GM19468 (cell line): ENCODE measurements at regions not wholly inside any gene's neighbourhood (a gene's known extent, or its start where the extent isn't known, plus 50 kb on each side); places are given as distances from the start of the nearest gene placed in this dataset.
"Not testable (repeated sequence)": the region's sequence is repeated elsewhere in the genome, so short reads cannot be mapped to it uniquely, and the experiment has no call there.

ENCODE experiments used
- ATAC-seq: cut with Tn5 transposase; IDR thresholded peaks from one replicate; pipeline ENCODE4 v1.9.1; 2021; ENCODE audit warnings: mild to moderate bottlenecking, moderate library complexity, moderate number of reproducible peaks; ENCODE audit not compliant: unreplicated experiment; ENCODE audit errors: extremely low read depth

DNA sequence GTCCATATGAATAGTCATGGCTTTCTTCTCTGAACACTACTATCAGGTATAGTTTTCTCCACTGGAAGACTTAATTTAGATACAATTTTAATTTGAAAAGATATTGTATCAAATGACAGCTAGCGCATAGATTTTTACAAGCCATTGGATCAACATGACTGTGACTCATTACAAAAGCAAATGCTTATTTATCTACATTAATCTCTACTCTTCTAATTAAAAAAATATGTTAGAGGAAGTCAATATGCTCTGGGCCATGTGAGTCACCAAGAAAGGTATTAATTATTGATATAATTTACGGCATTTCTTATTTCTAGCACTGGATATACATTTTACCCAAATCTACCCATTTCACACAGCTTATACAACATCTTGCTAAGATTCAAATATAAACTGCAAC is 800.3 kb upstream of the GBE1 start:
- ATAC-seq, result no peak

DNA sequence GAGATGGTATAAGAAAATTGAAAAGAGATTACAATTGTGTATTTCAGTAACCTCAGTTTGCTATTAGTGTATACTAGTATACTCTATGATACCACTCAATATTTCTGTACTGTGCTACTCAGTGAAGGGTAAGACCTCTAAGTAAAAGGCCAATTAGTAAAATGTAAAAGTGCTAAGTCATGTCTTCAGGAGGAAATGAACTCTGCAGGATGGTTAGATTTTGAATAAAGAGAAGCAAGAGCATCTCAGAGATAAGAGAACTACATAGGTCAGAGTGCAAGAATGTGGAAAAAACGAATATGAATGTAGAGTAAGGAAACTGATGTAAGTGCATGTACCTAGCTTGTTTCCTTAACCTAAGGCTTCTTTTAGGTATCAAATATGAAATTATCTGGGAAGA is 796.6 kb upstream of the GBE1 start:
- no peak for ATAC-seq

DNA sequence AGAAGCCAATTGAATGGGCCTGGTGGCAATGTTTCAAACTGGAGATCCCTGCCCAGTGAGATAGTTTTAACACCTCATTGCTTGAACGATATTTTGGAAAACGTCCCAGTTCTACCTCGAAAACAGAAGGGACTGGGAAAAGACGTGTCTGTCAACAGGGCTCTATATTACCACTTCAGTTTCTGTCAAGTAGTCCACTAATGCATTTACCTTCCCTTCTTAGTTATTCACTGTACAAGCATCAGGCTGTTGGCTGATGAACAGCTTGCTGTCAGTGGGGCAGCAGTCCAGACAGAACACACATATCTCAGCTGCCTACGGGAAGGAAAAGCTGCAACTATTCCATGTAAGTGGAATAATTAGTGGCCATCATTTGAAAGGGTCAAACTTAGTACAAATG is 794.7 kb upstream of the GBE1 start:
- no peak for ATAC-seq

DNA sequence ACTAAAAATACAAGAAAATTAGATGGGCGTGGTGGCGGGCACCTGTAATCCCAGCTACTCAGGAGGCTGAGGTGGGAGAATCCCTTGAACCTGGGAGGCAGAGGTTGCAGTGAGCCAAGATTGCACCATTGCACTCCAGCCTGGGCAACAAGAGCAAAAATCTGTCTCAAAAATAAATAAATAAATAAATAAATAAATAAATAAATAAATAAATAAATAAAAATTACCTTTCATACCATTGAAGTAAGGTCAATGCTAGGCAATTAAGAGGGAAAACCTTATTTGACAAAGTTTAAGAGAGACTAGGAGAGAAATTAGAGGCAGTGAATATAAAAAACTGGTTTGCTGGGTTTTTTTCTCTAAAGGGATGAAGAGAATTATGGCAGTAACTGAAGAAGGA is 781.1 kb upstream of the GBE1 start:
- not testable (repeated sequence) for ATAC-seq

DNA sequence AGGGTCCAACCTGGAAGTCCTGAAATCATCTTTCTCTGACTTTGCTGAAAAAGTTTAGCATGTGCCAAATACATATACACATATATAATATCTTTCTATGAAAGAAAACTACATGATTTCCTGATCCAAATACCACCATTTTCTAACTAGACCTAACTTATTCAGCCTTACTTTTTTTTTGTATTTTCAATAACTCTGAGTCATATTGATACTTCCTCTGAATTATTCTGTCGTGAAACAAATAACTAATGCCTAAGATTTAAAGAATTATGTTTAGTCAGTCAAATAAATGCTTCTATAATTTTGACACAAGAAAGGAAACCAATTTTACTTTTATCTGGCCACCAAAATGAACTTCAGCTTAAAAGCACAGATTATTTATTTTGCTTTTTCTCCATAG is 760.2 kb upstream of the GBE1 start:
- no peak for ATAC-seq

DNA sequence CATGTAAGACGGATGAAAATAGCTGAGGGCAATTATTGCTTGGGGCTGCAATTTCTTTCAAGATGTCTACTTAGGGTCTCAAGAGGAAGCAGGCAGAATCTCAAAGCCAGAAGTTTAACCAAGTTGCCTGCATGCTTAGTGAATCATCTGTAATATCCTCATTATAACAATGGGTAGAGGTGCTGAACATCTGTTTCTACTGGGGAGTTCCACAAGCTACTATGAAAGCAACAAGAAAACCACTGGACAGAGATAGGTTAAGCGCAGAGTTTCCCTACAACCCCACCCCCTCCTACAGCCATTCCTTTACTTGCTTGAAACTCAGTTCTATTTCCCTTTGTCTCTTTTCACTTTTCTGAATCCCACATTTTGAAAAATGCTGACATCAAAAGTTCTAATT is 759.4 kb upstream of the GBE1 start:
- ATAC-seq, result no peak

DNA sequence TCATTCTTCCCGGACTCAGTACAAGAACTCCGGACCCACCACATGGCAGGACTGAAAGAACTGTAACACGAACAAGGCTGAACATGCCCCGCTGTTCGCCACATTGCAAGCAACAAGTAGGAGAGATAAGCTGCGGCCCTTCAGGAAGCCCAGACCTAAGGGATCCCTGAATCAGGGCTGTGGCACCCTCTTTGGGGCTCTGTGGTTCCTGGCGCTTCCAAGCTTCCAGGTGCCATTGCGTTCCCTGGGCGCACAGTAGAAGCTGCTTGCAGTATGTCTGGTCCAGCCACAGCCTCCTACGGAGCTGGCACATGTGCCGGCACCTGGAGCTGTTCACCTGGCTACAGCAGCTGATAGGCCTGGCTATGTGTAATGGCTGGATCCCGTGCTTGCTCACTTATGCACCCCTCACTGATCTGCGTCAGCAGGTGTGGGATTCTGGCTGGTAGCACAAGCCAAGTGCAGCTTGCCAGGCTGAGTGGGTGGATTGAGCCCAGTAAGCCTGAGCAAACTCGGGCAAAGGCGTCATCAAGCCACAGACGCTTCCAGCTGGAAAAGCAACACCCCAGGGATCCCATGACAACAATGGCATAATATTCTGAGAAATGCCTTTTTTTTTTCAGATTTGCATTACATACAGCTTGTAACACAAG is 748.6 kb upstream of the GBE1 start:
- no peak for ATAC-seq

DNA sequence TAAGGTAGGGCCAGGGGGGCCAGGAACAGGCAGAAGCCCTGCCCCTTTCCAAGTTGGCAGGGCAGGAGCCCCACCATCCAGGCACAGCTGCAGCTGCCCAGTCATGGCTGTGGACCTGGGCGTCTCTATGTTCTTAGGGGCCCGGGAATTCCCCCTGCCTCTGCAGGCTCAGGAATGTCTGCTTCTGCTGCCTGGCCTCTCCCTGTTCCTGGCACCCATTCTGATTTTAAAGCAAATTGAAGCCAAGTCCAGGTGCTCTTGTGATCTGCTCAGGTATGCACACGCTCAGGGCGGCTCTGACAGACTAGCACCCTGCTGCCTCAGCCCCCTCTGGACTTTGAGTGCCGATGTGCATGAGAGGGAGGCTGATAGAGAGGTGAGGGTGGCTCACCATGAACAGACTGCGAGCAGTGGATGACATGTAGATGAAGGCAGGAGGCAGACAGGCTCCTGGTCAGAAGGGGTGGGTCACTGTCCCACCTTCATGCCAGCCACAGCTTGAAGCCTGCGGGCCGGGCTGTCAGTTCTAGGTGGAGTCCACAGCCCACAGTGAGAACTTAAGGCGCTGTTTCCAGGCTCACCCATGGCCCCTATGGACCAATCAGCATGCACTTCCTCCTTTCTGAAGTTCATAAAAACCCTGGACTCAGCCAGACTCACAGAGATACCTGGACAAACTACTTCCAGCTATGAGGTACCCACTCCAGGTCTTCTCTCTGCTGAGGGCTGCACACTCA is 747.8 kb upstream of the GBE1 start:
- no peak for ATAC-seq

DNA sequence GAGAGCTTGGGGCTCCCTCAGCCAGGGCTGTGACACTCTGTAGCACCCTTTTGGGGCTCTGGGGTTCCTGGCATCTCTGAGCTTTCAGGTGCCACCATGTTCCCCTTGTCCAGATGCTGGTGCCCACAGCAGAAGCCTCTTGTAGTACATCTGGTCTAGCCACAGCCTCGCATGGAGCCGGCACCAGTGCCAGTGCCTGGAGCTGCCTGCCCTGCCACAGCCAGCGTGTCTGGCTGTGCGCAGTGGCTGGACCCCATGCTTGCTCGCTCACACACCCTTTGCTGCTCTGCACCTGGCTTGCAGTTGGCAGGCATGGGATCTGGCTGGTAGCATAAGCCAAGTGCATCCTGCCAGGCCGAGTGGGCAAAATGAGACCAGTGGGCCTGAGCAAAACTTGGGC is 744.8 kb upstream of the GBE1 start:
- ATAC-seq, result no peak

DNA sequence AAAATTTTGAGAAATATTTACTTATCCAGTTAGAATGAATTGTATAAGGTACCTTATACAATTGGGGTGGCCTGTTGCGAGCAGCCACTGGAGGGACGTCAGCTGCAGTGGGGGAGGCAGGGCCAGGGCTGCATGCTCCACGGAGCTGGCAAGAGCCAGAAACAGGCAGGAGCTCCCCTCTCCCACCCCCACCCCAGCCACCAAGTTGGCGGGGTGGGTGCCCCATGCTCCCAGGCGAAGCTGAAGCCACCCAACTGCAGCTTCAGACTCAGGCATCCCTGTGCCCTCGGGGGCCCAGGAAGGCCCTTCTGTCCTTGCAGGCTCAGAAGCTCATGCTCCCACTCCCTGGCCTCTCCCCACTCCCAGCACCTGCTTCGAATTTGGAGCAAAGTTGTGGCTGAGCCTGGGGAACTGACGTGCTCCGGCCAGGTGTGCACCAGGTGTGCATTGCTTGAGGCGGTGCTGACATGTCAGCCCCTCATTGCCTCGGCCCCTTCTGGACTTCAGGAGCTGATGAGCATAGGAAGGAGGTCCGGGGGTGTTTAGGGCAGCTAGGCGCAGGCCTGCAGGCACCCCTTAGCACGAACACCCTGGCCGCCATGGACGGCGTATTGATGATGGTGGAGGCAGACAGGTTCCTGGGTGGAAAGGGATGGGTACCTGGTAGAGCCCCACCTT is 743.8 kb upstream of the GBE1 start:
- no peak for ATAC-seq

DNA sequence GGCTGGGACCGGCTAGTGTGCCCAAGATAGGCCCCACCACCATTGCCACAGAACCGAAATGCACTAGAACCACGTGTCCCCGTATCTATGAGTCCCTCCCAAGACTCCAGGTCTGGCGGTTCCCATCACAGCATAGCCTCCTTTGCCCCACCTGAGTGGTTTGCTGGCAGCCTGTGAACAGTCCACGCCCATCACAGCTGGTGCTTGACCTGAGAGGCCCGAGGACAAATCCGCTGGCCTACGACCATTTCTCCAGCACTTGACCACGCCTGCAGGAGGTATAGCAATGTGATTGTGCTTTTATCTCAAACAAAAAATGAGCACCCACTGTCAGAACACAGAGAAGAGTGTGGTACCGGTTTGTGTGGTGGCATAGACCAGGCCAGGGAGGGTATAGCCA is 736.7 kb upstream of the GBE1 start:
- ATAC-seq, result no peak

DNA sequence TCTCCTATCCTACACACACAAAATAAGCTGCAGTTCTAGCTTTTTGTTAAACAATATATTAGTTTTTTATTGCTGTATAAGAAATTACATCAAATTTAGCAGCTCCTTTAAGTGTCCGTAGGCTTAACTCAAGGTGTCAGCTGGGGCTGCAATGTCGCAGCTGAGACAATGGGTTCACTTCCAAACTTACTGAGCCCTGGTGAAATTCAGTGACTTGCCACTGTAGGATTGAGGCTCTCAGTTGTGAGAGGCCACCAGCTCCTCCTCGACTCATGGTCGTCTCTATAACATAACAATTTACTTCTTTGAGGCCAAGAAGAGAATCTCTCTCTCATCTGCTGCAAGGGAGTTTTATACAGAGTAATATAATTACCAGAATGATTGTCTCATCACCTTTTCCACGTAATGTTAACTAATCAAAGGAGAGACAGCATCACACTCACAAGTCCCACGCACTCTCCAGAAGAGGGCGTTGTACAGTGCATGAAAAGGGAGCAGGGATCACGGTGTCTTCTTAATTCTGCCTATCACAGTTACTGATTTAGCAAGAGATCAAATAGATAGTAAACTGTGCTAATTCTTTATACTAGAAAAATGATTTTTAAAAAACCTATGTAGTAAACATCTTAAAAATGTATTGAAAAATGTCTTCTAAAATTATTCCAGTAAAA is 735.6 kb upstream of the GBE1 start:
- no peak for ATAC-seq

DNA sequence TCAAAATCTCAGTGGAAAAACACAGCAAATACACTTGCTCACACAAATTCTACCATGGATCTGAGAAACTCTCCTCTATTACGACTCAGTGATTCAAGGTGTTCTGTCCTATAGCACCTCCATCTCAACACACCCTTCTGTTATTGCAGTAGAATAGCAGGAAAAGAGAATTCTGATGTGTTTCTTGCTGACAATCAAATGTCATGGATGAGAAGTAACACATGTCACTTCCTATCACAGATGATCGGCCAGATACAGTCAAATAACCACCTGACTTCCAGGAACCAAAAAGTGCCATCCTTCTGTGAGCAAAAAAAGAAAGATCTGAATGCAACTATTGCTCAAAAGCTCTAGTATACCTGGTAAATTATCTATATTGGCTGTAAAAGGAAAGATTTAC is 734.2 kb upstream of the GBE1 start:
- no peak for ATAC-seq

DNA sequence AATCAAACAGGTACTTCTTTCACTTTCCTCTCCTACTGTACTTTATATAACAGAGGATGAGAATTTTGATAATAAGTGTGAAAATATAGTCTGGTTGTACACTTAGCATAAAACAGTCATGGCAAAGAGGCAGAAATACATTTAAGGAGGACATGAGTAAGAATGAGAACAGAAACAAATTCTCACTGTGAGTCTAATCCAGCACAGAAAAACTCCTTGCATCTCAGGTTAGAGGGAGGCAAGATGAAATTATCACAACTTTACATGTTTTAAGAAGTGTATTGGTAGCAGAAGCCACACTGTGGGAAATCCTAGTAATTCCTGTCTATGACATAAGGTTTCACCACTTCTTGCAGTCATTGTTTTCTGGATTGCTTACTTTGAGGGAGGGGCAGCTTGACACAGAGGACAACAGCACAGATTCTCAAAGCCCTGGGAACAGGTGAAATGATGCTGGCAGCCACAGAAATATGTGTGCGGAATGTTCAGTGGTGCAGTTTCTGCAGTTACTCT is 733.6 kb upstream of the GBE1 start:
- no peak for ATAC-seq

DNA sequence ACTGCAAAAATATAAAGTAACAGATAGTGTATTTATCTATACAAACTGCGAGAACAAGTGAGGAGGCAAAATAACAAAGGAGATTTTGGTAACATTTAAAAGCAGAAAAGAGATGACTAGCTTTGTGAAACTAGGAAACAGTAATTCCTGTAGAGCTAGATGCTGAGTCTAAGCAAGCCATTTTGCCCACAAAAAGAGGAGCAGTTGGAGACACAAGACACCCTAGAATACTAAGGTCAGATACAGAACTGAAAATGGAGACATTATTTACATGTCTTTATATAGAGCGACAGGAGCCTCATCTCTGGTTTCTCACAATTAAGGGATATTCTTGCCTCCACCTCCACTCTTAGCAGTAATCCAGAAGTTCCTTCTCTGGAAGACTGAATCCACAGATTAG is 732.4 kb upstream of the GBE1 start:
- no peak for ATAC-seq

DNA sequence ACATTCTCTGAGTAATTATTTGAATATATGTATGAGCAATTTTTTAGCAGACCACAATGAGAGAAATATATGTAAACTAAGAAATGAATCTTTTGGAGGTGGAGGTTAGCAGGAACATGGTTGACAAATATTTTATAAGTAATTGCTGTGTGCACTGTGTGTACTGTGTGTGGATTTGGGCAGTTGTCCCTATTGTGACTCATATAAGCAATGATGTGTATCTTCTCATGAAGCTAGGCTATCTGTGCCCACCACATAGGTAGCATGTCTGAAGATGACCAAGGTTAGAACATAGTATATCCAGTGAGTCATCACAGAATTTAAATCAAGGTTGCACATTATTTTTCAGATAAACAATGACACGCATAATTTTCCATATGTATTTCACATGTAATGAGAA is 713.9 kb upstream of the GBE1 start:
- no peak for ATAC-seq

DNA sequence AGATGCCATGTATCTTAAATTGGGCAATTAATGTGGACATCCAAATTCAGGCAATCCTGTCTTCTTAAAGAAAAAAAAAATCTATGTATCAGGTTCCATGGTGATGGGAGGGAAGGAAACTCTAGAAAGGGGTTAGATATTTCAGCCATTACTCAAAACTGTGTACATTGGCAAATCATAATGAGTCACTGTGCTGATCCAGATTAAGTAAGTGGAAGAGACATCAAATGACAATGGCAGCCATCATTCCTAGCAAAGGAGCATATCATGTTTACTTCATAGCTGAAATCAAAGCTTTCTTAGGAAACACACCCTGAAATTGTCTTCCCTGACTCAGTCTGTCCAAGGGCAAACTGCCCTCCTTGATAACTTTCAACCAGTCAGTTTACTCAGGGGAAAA is 713.3 kb upstream of the GBE1 start:
- no peak for ATAC-seq

DNA sequence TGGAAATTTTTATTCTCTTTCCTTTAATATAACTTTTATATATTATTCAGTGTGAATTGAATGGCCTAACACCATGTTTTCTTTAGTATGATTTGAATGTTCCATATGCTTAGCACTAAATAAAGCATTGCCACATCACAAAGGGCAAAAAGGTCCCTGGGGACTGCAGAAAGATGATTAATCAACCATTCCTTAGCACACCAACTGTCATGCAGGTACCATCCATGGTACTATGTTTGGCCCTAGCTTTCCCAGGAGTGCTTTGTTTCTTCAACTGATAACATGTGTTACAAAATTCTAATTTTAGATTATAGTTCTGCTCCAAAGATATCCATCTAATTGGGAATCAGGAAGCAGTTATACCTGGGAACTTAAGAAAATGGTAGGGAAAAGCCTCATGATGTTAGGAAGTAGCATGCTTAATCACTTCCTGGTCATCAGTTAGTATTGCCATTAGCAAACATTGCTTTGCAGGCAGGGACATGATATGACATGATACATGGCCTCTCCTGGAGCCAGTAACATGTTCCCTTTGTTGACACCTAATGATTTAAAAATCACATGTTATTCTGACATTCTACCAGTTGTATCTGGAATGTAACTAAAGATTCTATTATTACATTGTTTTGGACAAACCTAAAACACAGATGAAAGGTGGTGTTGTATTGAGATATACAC is 712.6 kb upstream of the GBE1 start:
- ATAC-seq, result no peak

DNA sequence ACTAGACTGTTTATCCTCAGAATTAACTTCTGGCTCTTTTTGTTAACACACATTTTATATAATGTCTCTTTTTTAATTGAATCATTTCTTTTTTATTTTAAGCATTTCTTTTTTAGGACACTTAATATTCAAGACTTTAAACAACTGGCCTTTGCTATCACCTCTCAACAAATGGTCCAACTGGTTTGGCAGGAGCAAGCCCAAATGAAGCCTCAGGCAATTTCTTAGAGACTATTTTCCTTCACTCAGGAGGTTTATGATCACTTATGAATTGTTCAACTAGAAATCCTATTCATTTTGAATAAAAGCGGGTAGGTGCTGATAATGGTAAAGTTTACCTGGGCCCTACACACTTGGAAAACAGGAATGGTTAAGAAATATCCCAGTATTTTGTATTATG is 705.6 kb upstream of the GBE1 start:
- ATAC-seq, result no peak

DNA sequence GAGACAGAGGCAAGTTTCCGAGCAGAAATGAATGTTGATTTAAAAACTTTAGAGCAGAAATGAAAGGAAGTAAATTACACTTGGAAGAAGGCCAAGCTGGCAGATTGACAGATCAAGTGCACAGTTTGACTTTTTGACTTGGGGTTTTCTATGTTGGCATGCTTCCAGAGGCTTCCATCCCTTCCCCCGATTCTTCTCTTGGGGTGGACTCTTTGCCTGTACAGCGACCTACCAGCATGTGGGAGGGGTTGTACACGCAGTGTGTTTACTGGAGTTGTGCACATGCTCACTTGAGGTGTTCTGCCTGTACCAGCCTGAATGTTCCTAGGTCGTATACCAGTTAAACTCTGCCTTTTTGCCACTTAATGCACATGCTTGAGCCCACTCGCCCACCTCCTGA is 701.5 kb upstream of the GBE1 start:
- ATAC-seq, result no peak
